ENCODE measurements at regions not wholly inside any gene's neighbourhood (a gene's known extent, or its start where the extent isn't known, plus 50 kb on each side); places are given as distances from the start of the nearest gene placed in this dataset.

- TF ChIP-seq, protein P1, sequence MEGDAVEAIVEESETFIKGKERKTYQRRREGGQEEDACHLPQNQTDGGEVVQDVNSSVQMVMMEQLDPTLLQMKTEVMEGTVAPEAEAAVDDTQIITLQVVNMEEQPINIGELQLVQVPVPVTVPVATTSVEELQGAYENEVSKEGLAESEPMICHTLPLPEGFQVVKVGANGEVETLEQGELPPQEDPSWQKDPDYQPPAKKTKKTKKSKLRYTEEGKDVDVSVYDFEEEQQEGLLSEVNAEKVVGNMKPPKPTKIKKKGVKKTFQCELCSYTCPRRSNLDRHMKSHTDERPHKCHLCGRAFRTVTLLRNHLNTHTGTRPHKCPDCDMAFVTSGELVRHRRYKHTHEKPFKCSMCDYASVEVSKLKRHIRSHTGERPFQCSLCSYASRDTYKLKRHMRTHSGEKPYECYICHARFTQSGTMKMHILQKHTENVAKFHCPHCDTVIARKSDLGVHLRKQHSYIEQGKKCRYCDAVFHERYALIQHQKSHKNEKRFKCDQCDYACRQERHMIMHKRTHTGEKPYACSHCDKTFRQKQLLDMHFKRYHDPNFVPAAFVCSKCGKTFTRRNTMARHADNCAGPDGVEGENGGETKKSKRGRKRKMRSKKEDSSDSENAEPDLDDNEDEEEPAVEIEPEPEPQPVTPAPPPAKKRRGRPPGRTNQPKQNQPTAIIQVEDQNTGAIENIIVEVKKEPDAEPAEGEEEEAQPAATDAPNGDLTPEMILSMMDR (IDR thresholded peaks at IDR 0.05) = no peak
- no peak for TF ChIP-seq POLR2A (IDR thresholded peaks at IDR 0.05)
Observed at GRCh38 chr10:131371571-131371970, 60.0 kb upstream of the TCERG1L start.

Data from Peyer's patch (tissue), 4 donors.